ENCODE measurements at regions not wholly inside any gene's neighbourhood (a gene's known extent, or its start where the extent isn't known, plus 50 kb on each side); places are given as distances from the start of the nearest gene placed in this dataset.
A peak's percentile ranks its signal among the peaks of the same experiment; 100 is the strongest.

- no peak for DNase-seq
Measured at GRCh38 chr1:39109644-39110043, 83.5 kb downstream of the NDUFS5 start.

GRCh38 chr1:39110325-39110851 lies 84.2 kb downstream of the NDUFS5 start:
- no peak for DNase-seq

- no peak for DNase-seq
Measured at GRCh38 chr1:39110882-39111281, 84.7 kb downstream of the NDUFS5 start.

GRCh38 chr1:39113109-39113743 lies 87.1 kb downstream of the NDUFS5 start:
- no peak for DNase-seq

- no peak for DNase-seq
Measured at GRCh38 chr1:39115271-39116110, 89.0 kb upstream of the MACF1 start.

- DNase-seq = no peak
Measured at GRCh38 chr1:39116116-39116607, 88.3 kb upstream of the MACF1 start.

GRCh38 chr1:39116860-39117728 lies 87.4 kb upstream of the MACF1 start:
- no peak for DNase-seq

- no peak for DNase-seq
Measured at GRCh38 chr1:39117899-39118450, 86.5 kb upstream of the MACF1 start.

- DNase-seq = no peak
Measured at GRCh38 chr1:39122056-39122455, 82.4 kb upstream of the MACF1 start.

GRCh38 chr1:39124282-39124681 lies 80.2 kb upstream of the MACF1 start:
- no peak for DNase-seq

- no peak for DNase-seq
Measured at GRCh38 chr1:39127513-39127912, 77.0 kb upstream of the MACF1 start.

- no peak for DNase-seq
Measured at GRCh38 chr1:39128126-39128525, 76.4 kb upstream of the MACF1 start.

GRCh38 chr1:39128959-39129358 lies 75.5 kb upstream of the MACF1 start:
- no peak for DNase-seq

- no peak for DNase-seq
Measured at GRCh38 chr1:39129514-39129913, 75.0 kb upstream of the MACF1 start.

GRCh38 chr1:39130325-39130724 lies 74.2 kb upstream of the MACF1 start:
- no peak for DNase-seq

GRCh38 chr1:39131940-39132339 lies 72.6 kb upstream of the MACF1 start:
- DNase-seq = no peak

- peak; percentile 13 for DNase-seq
Measured at GRCh38 chr1:39132505-39133339, 71.8 kb upstream of the MACF1 start.

- DNase-seq = no peak
Measured at GRCh38 chr1:39133340-39133684, 71.2 kb upstream of the MACF1 start.

- no peak for DNase-seq
Measured at GRCh38 chr1:39134768-39135333, 69.6 kb upstream of the MACF1 start.

- no peak for DNase-seq
Measured at GRCh38 chr1:39136638-39137037, 67.9 kb upstream of the MACF1 start.

- DNase-seq = no peak
Measured at GRCh38 chr1:39139723-39140360, 64.7 kb upstream of the MACF1 start.

Data from NCI-H526 treated with DMSO at 0.1 percent for 48 hours (cell line).